Activated CD8-positive, alpha-beta memory T cell treated with anti-CD3 and anti-CD28 coated beads for 48 hours (primary cell): ENCODE measurements at regions not wholly inside any gene's neighbourhood (a gene's known extent, or its start where the extent isn't known, plus 50 kb on each side); places are given as distances from the start of the nearest gene placed in this dataset.
"Not testable (repeated sequence)": the region's sequence is repeated elsewhere in the genome, so short reads cannot be mapped to it uniquely, and the experiment has no call there.

Experiments used
- DNase-seq, 3 experiments: peaks; one replicate each; pipeline ENCODE4 v3.0.0-alpha.2; 2020; ENCODE audit warnings: low read depth in 2 of 3, low spot score in 2 of 3

GRCh38 chr14:39615352-39615751 is 183.1 kb upstream of the FBXO33 start:
- no peak for DNase-seq

GRCh38 chr14:39614297-39614923 is 182.2 kb upstream of the FBXO33 start:
- DNase-seq = no peak

GRCh38 chr14:39609119-39609518 is 176.9 kb upstream of the FBXO33 start:
- no peak for DNase-seq

- DNase-seq = no peak
Measured at GRCh38 chr14:39607978-39608377, 175.7 kb upstream of the FBXO33 start.

GRCh38 chr14:39603942-39604341 is 171.7 kb upstream of the FBXO33 start:
- DNase-seq = no peak

- DNase-seq = no peak
Measured at GRCh38 chr14:39593377-39593776, 161.1 kb upstream of the FBXO33 start.

GRCh38 chr14:39592116-39592789 is 160.0 kb upstream of the FBXO33 start:
- no peak for DNase-seq

- DNase-seq = not testable (repeated sequence)
Measured at GRCh38 chr14:39589882-39590281, 157.6 kb upstream of the FBXO33 start.

- DNase-seq = no peak
Measured at GRCh38 chr14:39582028-39582654, 149.9 kb upstream of the FBXO33 start.

GRCh38 chr14:39581474-39581873 is 149.2 kb upstream of the FBXO33 start:
- DNase-seq = no peak

GRCh38 chr14:39580696-39581095 is 148.5 kb upstream of the FBXO33 start:
- DNase-seq = no peak

GRCh38 chr14:39576736-39577135 is 144.5 kb upstream of the FBXO33 start:
- no peak for DNase-seq

- no peak for DNase-seq
Measured at GRCh38 chr14:39576258-39576657, 144.0 kb upstream of the FBXO33 start.

- no peak for DNase-seq
Measured at GRCh38 chr14:39568809-39569538, 136.7 kb upstream of the FBXO33 start.

- DNase-seq = no peak
Measured at GRCh38 chr14:39566795-39567194, 134.6 kb upstream of the FBXO33 start.

GRCh38 chr14:39563361-39563760 is 131.1 kb upstream of the FBXO33 start:
- DNase-seq = no peak

GRCh38 chr14:39562175-39562574 is 129.9 kb upstream of the FBXO33 start:
- no peak for DNase-seq

GRCh38 chr14:39558525-39558924 is 126.3 kb upstream of the FBXO33 start:
- no peak for DNase-seq

GRCh38 chr14:39555749-39556148 is 123.5 kb upstream of the FBXO33 start:
- DNase-seq = no peak

- no peak for DNase-seq
Measured at GRCh38 chr14:39554576-39554975, 122.3 kb upstream of the FBXO33 start.

- no peak for DNase-seq
Measured at GRCh38 chr14:39548358-39548757, 116.1 kb upstream of the FBXO33 start.

GRCh38 chr14:39547845-39548244 is 115.6 kb upstream of the FBXO33 start:
- DNase-seq = no peak
